ENCODE measurements at regions not wholly inside any gene's neighbourhood (a gene's known extent, or its start where the extent isn't known, plus 50 kb on each side); places are given as distances from the start of the nearest gene placed in this dataset.
"Not testable (repeated sequence)": the region's sequence is repeated elsewhere in the genome, so short reads cannot be mapped to it uniquely, and the experiment has no call there.

- no peak for DNase-seq (ENCODE audit: low read depth)
- H3K4me3 ChIP-seq (ENCODE audit: low read depth, low read length), result no peak overlapping the region
- no peak for TF ChIP-seq MYC (IDR thresholded peaks at IDR 0.05; ENCODE audit: low read depth, low read length)
- TF ChIP-seq MAX (IDR thresholded peaks at IDR 0.05; ENCODE audit: low read depth, low read length), result no peak
Measured at GRCh38 chr12:131425112-131426075, 285.5 kb upstream of the SFSWAP start.

GRCh38 chr12:131428091-131428685 lies 282.7 kb upstream of the SFSWAP start:
- no peak overlapping the region for H3K4me3 ChIP-seq (ENCODE audit: low read depth, low read length)
- no peak for DNase-seq (ENCODE audit: low read depth)
- TF ChIP-seq MYC (IDR thresholded peaks at IDR 0.05; ENCODE audit: low read depth, low read length), result no peak
- TF ChIP-seq MAX (IDR thresholded peaks at IDR 0.05; ENCODE audit: low read depth, low read length), result no peak
- TF ChIP-seq, protein P1, sequence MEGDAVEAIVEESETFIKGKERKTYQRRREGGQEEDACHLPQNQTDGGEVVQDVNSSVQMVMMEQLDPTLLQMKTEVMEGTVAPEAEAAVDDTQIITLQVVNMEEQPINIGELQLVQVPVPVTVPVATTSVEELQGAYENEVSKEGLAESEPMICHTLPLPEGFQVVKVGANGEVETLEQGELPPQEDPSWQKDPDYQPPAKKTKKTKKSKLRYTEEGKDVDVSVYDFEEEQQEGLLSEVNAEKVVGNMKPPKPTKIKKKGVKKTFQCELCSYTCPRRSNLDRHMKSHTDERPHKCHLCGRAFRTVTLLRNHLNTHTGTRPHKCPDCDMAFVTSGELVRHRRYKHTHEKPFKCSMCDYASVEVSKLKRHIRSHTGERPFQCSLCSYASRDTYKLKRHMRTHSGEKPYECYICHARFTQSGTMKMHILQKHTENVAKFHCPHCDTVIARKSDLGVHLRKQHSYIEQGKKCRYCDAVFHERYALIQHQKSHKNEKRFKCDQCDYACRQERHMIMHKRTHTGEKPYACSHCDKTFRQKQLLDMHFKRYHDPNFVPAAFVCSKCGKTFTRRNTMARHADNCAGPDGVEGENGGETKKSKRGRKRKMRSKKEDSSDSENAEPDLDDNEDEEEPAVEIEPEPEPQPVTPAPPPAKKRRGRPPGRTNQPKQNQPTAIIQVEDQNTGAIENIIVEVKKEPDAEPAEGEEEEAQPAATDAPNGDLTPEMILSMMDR (IDR thresholded peaks at IDR 0.05; ENCODE audit: low read depth, low read length), result no peak
- no peak for TF ChIP-seq POLR2A (IDR thresholded peaks at IDR 0.05; ENCODE audit: extremely low read depth, insufficient read length)

- not testable (repeated sequence) for DNase-seq (ENCODE audit: low read depth); H3K4me3 ChIP-seq (ENCODE audit: low read depth, low read length)
Measured at GRCh38 chr12:131429221-131429620, 281.7 kb upstream of the SFSWAP start.

DNA sequence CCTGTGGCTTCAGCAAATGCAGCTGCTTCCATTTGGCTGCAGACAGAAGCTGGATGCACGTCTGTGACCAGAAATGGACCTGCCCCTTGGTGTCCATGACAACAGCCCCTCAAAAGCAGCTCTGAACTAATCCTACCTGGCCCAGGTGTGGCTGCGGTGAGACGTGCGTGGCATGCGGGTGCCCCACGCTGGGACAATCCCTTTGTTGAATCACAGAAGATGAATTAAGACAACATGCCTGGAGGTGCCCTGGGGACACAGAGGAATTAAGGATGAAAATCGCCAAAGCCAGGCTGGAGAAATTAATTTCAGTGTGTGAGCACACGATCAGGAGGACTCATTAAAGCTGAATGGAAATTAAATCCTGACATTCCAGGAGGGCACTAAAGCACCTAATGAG lies 281.2 kb upstream of the SFSWAP start:
- DNase-seq (ENCODE audit: low read depth); H3K4me3 ChIP-seq (ENCODE audit: low read depth, low read length): not testable (repeated sequence)

DNA sequence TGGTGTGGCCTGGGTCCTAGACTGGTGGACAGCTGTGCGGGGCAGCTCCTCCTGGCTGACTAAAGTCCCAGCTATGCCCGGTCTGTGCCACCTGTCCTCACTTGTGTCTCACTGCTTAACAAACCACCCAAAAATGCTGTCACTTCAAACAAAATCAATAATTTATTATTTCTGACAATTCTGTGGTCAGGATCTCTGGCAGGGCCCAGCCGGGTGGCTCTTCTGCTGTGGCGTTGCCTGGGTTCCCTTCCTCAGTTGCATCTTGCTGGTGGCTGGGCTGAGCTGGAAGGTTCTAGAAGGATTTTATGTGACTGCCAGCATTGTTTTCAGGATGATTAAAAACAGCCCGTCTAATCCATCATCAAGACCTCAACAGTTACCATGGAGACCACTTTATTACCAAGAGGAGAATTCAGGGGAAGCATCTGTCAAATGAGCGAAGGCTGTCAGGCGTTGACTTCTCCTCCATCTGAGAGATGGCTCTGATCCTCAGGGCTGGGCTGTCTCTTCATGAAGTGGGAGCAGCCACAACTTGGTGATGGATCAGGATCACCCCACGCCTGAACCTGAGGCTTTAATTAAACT lies 280.6 kb upstream of the SFSWAP start:
- TF ChIP-seq, protein P1 (IDR thresholded peaks at IDR 0.05; ENCODE audit: low read depth, low read length), result no peak
- no peak for DNase-seq (ENCODE audit: low read depth)
- H3K4me3 ChIP-seq (ENCODE audit: low read depth, low read length), result no peak overlapping the region

DNA sequence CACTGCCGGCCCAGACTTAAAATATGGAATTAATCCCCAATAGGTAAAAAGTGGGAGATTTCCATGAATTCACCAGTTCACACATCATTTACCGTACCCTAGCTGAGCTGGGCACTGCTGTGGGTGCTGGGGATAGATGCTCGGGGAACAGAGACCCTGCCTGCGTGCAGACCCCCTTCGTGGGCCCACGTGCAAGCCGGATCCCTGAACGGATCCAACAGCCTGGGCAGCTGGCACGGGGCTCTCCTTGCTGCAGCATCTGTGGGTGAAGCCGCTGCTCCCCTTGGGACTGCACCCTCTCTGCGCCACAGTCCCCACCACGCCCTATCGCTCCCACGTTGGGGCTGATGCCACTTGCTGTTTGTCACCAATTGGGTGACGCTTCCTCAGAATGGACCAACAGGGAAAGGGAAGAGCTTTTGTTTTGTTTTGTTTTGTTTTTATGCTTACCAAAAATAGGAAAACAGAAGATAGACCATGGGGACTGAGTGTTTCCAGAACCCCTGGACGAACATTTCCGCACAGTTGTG lies 279.7 kb upstream of the SFSWAP start:
- H3K4me3 ChIP-seq (ENCODE audit: low read depth, low read length); DNase-seq (ENCODE audit: low read depth): not testable (repeated sequence)

DNA sequence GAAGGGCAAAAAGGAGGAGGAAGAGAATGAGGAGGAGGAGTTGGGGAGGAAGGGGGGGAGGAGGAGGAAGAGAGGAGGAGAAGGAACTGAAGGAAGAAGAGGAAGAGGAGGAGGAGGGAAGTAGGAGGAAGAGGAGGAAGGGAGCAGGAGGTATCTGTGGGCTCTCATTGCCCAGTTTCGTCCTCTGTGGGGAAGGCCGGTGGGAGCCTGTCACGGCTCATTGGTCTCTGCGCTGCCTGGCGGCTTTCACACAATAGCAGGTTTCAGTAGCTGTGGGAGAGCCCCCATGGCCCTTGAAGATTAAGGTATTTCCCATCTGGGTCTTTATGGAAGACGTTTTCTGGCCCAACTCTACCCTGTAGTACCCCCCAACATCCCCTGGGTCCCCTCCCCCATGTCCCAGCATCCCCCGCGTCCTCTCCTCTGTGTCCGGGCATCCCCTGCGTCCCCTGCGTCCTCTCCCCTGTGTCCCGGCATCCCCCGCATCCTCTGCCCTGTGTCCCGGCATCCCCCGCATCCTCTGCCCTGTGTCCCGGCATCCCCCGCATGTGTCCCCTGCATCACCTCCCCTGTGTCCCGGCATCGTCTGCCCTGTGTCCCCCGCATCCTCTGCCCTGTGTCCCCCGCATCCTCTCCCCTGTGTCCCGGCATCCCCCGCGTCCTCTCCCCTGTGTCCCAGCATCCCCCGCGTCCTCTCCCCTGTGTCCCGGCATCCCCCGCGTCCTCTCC lies 278.2 kb upstream of the SFSWAP start:
- no peak overlapping the region for H3K4me3 ChIP-seq (ENCODE audit: low read depth, low read length)
- no peak for TF ChIP-seq MYC (IDR thresholded peaks at IDR 0.05; ENCODE audit: low read depth, low read length)
- no peak for DNase-seq (ENCODE audit: low read depth)

DNA sequence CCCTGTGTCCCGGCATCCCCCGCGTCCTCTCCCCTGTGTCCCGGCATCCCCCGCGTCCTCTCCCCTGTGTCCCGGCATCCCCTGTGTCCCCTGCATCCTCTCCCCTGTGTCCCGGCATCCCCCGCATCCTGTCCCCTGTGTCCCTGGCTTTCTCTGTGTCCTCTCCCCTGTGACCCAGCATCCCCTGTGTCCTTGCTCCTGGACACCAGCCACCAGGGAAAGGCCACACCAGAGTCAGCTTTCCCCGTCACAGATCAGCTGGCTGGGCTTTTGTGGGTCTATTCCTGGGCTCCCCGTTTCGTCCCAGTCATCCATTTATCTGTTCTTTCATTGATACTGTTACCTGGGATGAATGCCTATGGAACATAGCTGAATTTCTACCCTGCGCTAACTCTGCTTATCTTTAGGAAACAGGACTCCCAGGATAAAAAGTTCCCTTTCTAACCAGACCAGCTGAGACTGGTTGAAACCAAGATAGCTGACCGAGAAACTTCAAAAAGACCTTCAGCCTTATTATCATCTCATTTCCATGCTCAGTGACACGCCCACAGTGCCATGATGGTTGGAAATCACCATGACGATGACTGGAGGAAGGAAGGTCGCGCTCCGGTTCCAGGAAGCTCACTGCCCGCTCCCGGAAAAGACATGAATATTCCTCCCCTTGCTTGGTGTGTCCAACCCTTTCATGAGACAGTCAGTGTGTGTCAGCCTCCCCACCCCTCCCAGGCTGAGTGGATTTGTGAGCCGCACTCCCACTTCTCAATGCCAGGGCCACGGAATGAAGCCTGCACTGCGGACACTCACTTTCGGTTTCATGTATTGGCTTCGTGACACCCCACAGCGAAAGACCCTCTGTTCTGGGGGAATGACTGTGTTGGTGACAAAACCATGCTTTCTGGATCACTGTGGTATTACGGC lies 276.4 kb upstream of the SFSWAP start:
- H3K4me3 ChIP-seq (ENCODE audit: low read depth, low read length), result no peak overlapping the region
- no peak for DNase-seq (ENCODE audit: low read depth)
- TF ChIP-seq POLR2A (IDR thresholded peaks at IDR 0.05; ENCODE audit: extremely low read depth, insufficient read length) (no peak), MYC (IDR thresholded peaks at IDR 0.05; ENCODE audit: low read depth, low read length) (no peak), MAX (IDR thresholded peaks at IDR 0.05; ENCODE audit: low read depth, low read length) (no peak)
- TF ChIP-seq, protein P1 (IDR thresholded peaks at IDR 0.05; ENCODE audit: low read depth, low read length), result no peak

Measured in NB4 (cell line).